SU-DHL-6 (cell line): ENCODE measurements at regions not wholly inside any gene's neighbourhood (a gene's known extent, or its start where the extent isn't known, plus 50 kb on each side); places are given as distances from the start of the nearest gene placed in this dataset.

Experiments used
- H2AFZ ChIP-seq: fragments of 200-600 bp; sonication (generic); 2 replicates; pipeline ENCODE4 v1.6.1; 2014; ENCODE audit warnings: low read depth, mild to moderate bottlenecking, moderate library complexity, mixed read lengths, antibody characterized with exemption, low read length; ENCODE audit not compliant: severe bottlenecking
- H3F3A ChIP-seq: fragments of 200-600 bp; shearing (Covaris generic); 2 replicates; pipeline ENCODE4 v1.6.0; 2016; ENCODE audit warnings: antibody characterized with exemption, mild to moderate bottlenecking; ENCODE audit not compliant: insufficient read depth
- H3K27ac ChIP-seq: fragments of 200-600 bp; sonication (generic); 2 replicates; pipeline ENCODE4 v1.5.1; 2016; ENCODE audit warnings: low read depth, mild to moderate bottlenecking, low read length, moderate library complexity, mixed read lengths
- H3K27me3 ChIP-seq: fragments of 200-600 bp; sonication (generic), shearing (Covaris generic); 2 replicates; pipeline ENCODE4 v1.6.0; 2014; ENCODE audit warnings: mild to moderate bottlenecking, low read length
- H3K36me3 ChIP-seq: fragments of 200-600 bp; sonication (generic); 2 replicates; pipeline ENCODE4 v1.6.1; 2014; ENCODE audit warnings: mild to moderate bottlenecking, low read length, mixed read lengths
- H3K4me2 ChIP-seq: fragments of 300-600, 200-600 bp; shearing (Covaris generic), sonication (generic); 2 replicates; pipeline ENCODE4 v1.6.0; 2014; ENCODE audit warnings: low read length, low read depth, mild to moderate bottlenecking; ENCODE audit not compliant: poor library complexity, severe bottlenecking
- H3K4me3 ChIP-seq: fragments of 200-600 bp; sonication (generic); 2 replicates; pipeline ENCODE4 v1.5.1; 2014; ENCODE audit warnings: antibody characterized with exemption, low read length, mild to moderate bottlenecking, mixed read lengths; ENCODE audit not compliant: insufficient read depth, poor library complexity, severe bottlenecking
- H3K79me2 ChIP-seq: fragments of 200-600 bp; sonication (generic); 2 replicates; pipeline ENCODE4 v1.6.1; 2014; ENCODE audit warnings: mild to moderate bottlenecking, low read length, moderate library complexity; ENCODE audit not compliant: insufficient read depth
- H3K9ac ChIP-seq: fragments of 200-600 bp; sonication (generic); 2 replicates; pipeline ENCODE4 v1.7.0; 2014; ENCODE audit warnings: mild to moderate bottlenecking, low read length
- H3K9me2 ChIP-seq: fragments of 200-600 bp; sonication (generic); replicated peaks from 2 replicates; pipeline ENCODE4 v1.6.1; 2014; ENCODE audit warnings: low read length; ENCODE audit not compliant: insufficient read depth
- H3K9me3 ChIP-seq: fragments of 200-600 bp; sonication (generic); 2 replicates; pipeline ENCODE4 v1.6.1; 2014; ENCODE audit warnings: low read length, mixed read lengths; ENCODE audit not compliant: insufficient read depth
- H4K20me1 ChIP-seq: fragments of 200-600 bp; sonication (generic); 2 replicates; pipeline ENCODE4 v1.6.1; 2014; ENCODE audit warnings: low read depth, mild to moderate bottlenecking, antibody characterized with exemption, low read length, moderate library complexity, mixed read lengths
- EZH2phosphoT487 ChIP-seq: fragments of 200-600 bp; sonication (generic), shearing (Covaris generic); conservative IDR thresholded peaks from 2 replicates; pipeline ENCODE4 v1.6.1; 2018; ENCODE audit warnings: mild to moderate bottlenecking, antibody characterized with exemption, low read length, moderate library complexity, mixed read lengths
- TF ChIP-seq, protein P1 (sequence below): fragments of 200-600 bp; sonication (generic); IDR thresholded peaks from one replicate; pipeline ENCODE4 v1.5.1; 2017; ENCODE audit warnings: antibody characterized with exemption, mild to moderate bottlenecking, low read length, moderate library complexity; ENCODE audit not compliant: insufficient read depth, poor library complexity, severe bottlenecking

DNA sequence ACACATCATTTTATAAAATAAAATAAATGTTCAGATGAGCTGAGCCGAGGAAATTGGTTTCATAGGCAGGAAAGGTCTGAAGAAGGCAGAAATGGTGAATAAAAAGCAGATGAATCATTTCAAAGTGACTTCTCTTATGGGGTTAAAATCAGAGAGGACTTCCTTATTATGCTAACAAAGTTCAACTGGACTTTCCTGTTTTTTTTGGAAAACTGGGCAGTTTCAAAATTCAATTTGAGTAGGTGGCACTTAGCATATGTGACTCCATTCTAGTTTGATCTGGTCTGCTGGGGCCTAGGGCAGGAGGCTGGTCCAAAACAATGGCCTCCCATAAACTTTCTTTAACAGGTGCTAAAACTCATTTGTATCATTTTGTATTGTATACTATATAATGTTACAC lies 1794.9 kb upstream of the TENM3 start:
- no peaks in the 10 kb centered on the region for H3K9me2 ChIP-seq
- H3K4me2 ChIP-seq, result no peak overlapping the region
- no peaks in the 10 kb centered on the region for H3K36me3 ChIP-seq
- H3F3A ChIP-seq, result no peaks in the 10 kb centered on the region
- H3K79me2 ChIP-seq, result no peaks in the 10 kb centered on the region
- H3K27me3 ChIP-seq, result no peaks in the 10 kb centered on the region
- H4K20me1 ChIP-seq, result no peaks in the 10 kb centered on the region
- no peak overlapping the region for H3K27ac ChIP-seq
- H3K9ac ChIP-seq, result no peak overlapping the region
- H3K4me3 ChIP-seq, result no peak overlapping the region
- H3K9me3 ChIP-seq, result no peaks in the 10 kb centered on the region
- TF ChIP-seq, protein P1, sequence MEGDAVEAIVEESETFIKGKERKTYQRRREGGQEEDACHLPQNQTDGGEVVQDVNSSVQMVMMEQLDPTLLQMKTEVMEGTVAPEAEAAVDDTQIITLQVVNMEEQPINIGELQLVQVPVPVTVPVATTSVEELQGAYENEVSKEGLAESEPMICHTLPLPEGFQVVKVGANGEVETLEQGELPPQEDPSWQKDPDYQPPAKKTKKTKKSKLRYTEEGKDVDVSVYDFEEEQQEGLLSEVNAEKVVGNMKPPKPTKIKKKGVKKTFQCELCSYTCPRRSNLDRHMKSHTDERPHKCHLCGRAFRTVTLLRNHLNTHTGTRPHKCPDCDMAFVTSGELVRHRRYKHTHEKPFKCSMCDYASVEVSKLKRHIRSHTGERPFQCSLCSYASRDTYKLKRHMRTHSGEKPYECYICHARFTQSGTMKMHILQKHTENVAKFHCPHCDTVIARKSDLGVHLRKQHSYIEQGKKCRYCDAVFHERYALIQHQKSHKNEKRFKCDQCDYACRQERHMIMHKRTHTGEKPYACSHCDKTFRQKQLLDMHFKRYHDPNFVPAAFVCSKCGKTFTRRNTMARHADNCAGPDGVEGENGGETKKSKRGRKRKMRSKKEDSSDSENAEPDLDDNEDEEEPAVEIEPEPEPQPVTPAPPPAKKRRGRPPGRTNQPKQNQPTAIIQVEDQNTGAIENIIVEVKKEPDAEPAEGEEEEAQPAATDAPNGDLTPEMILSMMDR, result no peak
- no peak for TF ChIP-seq EZH2phosphoT487
- no peak overlapping the region for H2AFZ ChIP-seq

DNA sequence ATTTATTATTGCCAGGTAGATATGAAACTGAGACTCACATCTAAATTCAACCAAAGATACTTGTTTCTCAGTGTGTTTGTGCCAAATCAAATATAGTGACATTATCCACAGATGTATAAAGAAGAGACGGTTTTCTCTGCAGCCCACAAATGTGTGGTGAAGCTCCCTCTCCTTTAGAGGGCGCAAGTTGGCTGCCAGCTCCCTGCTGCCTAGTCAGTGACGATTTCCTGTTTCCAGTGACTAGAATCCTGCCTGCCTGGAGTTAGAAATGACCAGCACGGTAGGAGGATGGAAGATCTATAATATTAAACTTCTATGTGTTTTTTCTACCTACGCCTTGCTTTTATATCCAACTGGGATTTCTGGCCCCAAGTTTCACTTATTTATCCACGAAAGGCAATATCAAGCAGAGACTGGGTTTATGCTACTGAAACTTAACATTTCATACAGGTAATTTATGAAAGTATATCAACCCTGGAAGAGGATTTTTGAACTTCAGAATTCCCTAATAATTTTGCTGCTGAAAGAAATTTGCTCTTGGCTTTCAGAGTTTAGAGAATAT lies 1793.7 kb upstream of the TENM3 start:
- Histone ChIP-seq H3K9me2 (no peaks in the 10 kb centered on the region), H3K4me3 (no peak overlapping the region), H3K27me3 (no peaks in the 10 kb centered on the region), H2AFZ (peak overlapping the region; percentile 21), H3K36me3 (no peaks in the 10 kb centered on the region), H3K79me2 (no peaks in the 10 kb centered on the region), H3K9ac (no peak overlapping the region), H3K9me3 (no peaks in the 10 kb centered on the region), H3K27ac (no peak overlapping the region), H3F3A (no peaks in the 10 kb centered on the region), H3K4me2 (peak overlapping the region; percentile 31), H4K20me1 (no peaks in the 10 kb centered on the region)
- TF ChIP-seq, protein P1, result peak; percentile 39
- TF ChIP-seq EZH2phosphoT487, result no peak

DNA sequence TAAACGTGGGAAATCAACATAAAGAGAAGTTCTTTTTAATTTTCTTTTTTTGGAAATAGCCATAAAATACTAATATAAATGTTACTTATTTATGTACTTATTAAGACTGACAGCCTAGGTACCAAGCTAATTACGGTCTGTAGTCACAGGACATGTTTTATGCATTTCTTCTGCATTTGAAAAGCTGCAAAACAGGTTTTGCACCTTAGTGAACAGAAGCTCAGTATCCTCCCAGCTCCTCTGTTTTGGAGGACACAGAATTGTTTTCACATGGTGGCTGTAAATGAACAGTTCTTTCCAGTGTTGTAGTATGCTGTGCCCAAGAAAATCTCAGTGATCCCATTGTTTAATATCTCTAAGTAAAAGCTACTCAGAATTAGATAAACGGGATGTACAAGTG lies 1788.0 kb upstream of the TENM3 start:
- no peaks in the 10 kb centered on the region for H4K20me1 ChIP-seq
- H3K9me2 ChIP-seq, result no peaks in the 10 kb centered on the region
- H3K9ac ChIP-seq, result no peak overlapping the region
- H3K79me2 ChIP-seq, result no peaks in the 10 kb centered on the region
- no peak overlapping the region for H3K27ac ChIP-seq
- H3K4me3 ChIP-seq, result no peak overlapping the region
- no peak overlapping the region for H2AFZ ChIP-seq
- no peaks in the 10 kb centered on the region for H3F3A ChIP-seq
- H3K9me3 ChIP-seq, result no peaks in the 10 kb centered on the region
- H3K4me2 ChIP-seq, result no peak overlapping the region
- no peaks in the 10 kb centered on the region for H3K36me3 ChIP-seq
- TF ChIP-seq, protein P1, result no peak
- H3K27me3 ChIP-seq, result no peaks in the 10 kb centered on the region
